SJSA1 (cell line): ENCODE measurements at regions not wholly inside any gene's neighbourhood (a gene's known extent, or its start where the extent isn't known, plus 50 kb on each side); places are given as distances from the start of the nearest gene placed in this dataset.

ENCODE experiments used
- DNase-seq, 2 experiments: peaks; one replicate each; pipeline ENCODE4 v3.0.0-alpha.2; 2015 to 2020; ENCODE audit warnings: low spot score in 2 of 2, low read depth in 1 of 2
- H3K27ac ChIP-seq: fragments of 250-450 bp; sonication (Bioruptor Pico); 2 replicates; pipeline ENCODE4 v1.5.1; 2020; ENCODE audit warnings: mild to moderate bottlenecking, moderate library complexity
- H3K27me3 ChIP-seq: fragments of 250-450 bp; sonication (Bioruptor Pico); replicated peaks from 2 replicates; pipeline ENCODE4 v1.5.1; 2020; ENCODE audit warnings: mild to moderate bottlenecking, moderate library complexity
- H3K36me3 ChIP-seq: fragments of 250-450 bp; sonication (Bioruptor Pico); 2 replicates; pipeline ENCODE4 v1.5.1; 2020; ENCODE audit warnings: mild to moderate bottlenecking
- H3K4me1 ChIP-seq: fragments of 250-450 bp; sonication (Bioruptor Pico); replicated peaks from 2 replicates; pipeline ENCODE4 v1.6.1; 2021; ENCODE audit warnings: mild to moderate bottlenecking
- H3K4me3 ChIP-seq: fragments of 250-450 bp; sonication (Bioruptor Pico); 2 replicates; pipeline ENCODE4 v1.5.1; 2020; ENCODE audit warnings: mild to moderate bottlenecking
- H3K9me3 ChIP-seq: fragments of 250-450 bp; sonication (Bioruptor Pico); replicated peaks from 2 replicates; pipeline ENCODE4 v1.5.1; 2020; ENCODE audit warnings: mild to moderate bottlenecking

GRCh38 chr2:239892441-239893235 lies 132.5 kb downstream of the NDUFA10 start:
- Histone ChIP-seq H3K9me3 (no peaks in the 10 kb centered on the region; the same call in 1 of the 2 replicates), H3K4me3 (no peak overlapping the region), H3K27me3 (peaks cover 8% of the 10 kb centered on the region), H3K36me3 (no peaks in the 10 kb centered on the region), H3K4me1 (no peaks in the 10 kb centered on the region), H3K27ac (no peak overlapping the region)
- peak in 1 of 2 experiments; percentile 27 for DNase-seq

- DNase-seq, result no peak
- H3K9me3 ChIP-seq, result no peaks in the 10 kb centered on the region; the same call in 1 of the 2 replicates
- no peak overlapping the region for H3K27ac ChIP-seq
- no peaks in the 10 kb centered on the region for H3K36me3 ChIP-seq
- peaks cover 6% of the 10 kb centered on the region for H3K27me3 ChIP-seq
- H3K4me3 ChIP-seq, result no peak overlapping the region
- H3K4me1 ChIP-seq, result no peaks in the 10 kb centered on the region
Measured at GRCh38 chr2:239891698-239892097, 133.4 kb downstream of the NDUFA10 start.

- H3K4me3 ChIP-seq, result no peak overlapping the region
Measured at GRCh38 chr2:239890206-239890746, 134.9 kb downstream of the NDUFA10 start.

GRCh38 chr2:239889641-239890121 lies 135.5 kb downstream of the NDUFA10 start:
- no peaks in the 10 kb centered on the region for H3K36me3 ChIP-seq
- H3K27ac ChIP-seq, result no peak overlapping the region
- H3K4me3 ChIP-seq, result no peak overlapping the region
- no peaks in the 10 kb centered on the region; the same call in 1 of the 2 replicates for H3K9me3 ChIP-seq
- DNase-seq, result peak in 1 of 2 experiments; percentile 31
- H3K27me3 ChIP-seq, result no peaks in the 10 kb centered on the region
- no peaks in the 10 kb centered on the region for H3K4me1 ChIP-seq

More at GRCh38 chr2:239890206-239890746, 134.9 kb downstream of the NDUFA10 start:
- H3K9me3 ChIP-seq, result no peaks in the 10 kb centered on the region; the same call in 1 of the 2 replicates
- H3K4me1 ChIP-seq, result no peaks in the 10 kb centered on the region
- no peaks in the 10 kb centered on the region for H3K36me3 ChIP-seq
- no peak overlapping the region for H3K27ac ChIP-seq
- DNase-seq, result peak in 1 of 2 experiments; percentile 13
- H3K27me3 ChIP-seq, result no peaks in the 10 kb centered on the region

- Histone ChIP-seq H3K27ac (no peak overlapping the region), H3K9me3 (peaks cover 4% of the 10 kb centered on the region; the same call in 1 of the 2 replicates), H3K4me3 (no peak overlapping the region), H3K27me3 (no peaks in the 10 kb centered on the region), H3K36me3 (no peaks in the 10 kb centered on the region), H3K4me1 (no peaks in the 10 kb centered on the region)
- DNase-seq, result peak in 1 of 2 experiments; percentile 1
Measured at GRCh38 chr2:239887604-239888003, 137.5 kb downstream of the NDUFA10 start.

GRCh38 chr2:239886781-239887180 lies 138.4 kb downstream of the NDUFA10 start:
- DNase-seq, result no peak
- Histone ChIP-seq H3K4me3 (no peak overlapping the region), H3K27ac (no peak overlapping the region), H3K9me3 (0 out of 2 replicates have a peak, but pooled peaks cover 4% of the 10 kb centered on the region), H3K36me3 (no peaks in the 10 kb centered on the region), H3K27me3 (no peaks in the 10 kb centered on the region), H3K4me1 (no peaks in the 10 kb centered on the region)

GRCh38 chr2:239884875-239885274 lies 140.3 kb downstream of the NDUFA10 start:
- no peak overlapping the region for H3K4me3 ChIP-seq
- no peak overlapping the region for H3K27ac ChIP-seq
- DNase-seq, result no peak
- no peaks in the 10 kb centered on the region for H3K36me3 ChIP-seq
- H3K4me1 ChIP-seq, result no peaks in the 10 kb centered on the region
- no peaks in the 10 kb centered on the region for H3K27me3 ChIP-seq
- 0 out of 2 replicates have a peak, but pooled peaks cover 4% of the 10 kb centered on the region for H3K9me3 ChIP-seq

- Histone ChIP-seq H3K9me3 (0 out of 2 replicates have a peak, but pooled peaks cover 4% of the 10 kb centered on the region), H3K27ac (no peak overlapping the region), H3K4me3 (no peak overlapping the region), H3K27me3 (no peaks in the 10 kb centered on the region), H3K36me3 (no peaks in the 10 kb centered on the region), H3K4me1 (no peaks in the 10 kb centered on the region)
- peak in 1 of 2 experiments; percentile 19 for DNase-seq
Measured at GRCh38 chr2:239884051-239884405, 141.1 kb downstream of the NDUFA10 start.

GRCh38 chr2:239883326-239884050 lies 141.7 kb downstream of the NDUFA10 start:
- H3K4me1 ChIP-seq, result no peaks in the 10 kb centered on the region
- H3K4me3 ChIP-seq, result no peak overlapping the region
- 0 out of 2 replicates have a peak, but pooled peaks cover 4% of the 10 kb centered on the region for H3K9me3 ChIP-seq
- H3K27ac ChIP-seq, result no peak overlapping the region
- peak in 1 of 2 experiments; percentile 35 for DNase-seq
- H3K36me3 ChIP-seq, result no peaks in the 10 kb centered on the region
- H3K27me3 ChIP-seq, result no peaks in the 10 kb centered on the region

GRCh38 chr2:239882781-239883180 lies 142.4 kb downstream of the NDUFA10 start:
- 0 out of 2 replicates have a peak, but pooled peaks cover 4% of the 10 kb centered on the region for H3K9me3 ChIP-seq
- peak in 1 of 2 experiments; percentile 42 for DNase-seq

GRCh38 chr2:239882331-239882732 lies 142.8 kb downstream of the NDUFA10 start:
- Histone ChIP-seq H3K4me3 (no peak overlapping the region), H3K27me3 (no peaks in the 10 kb centered on the region), H3K36me3 (no peaks in the 10 kb centered on the region), H3K9me3 (0 out of 2 replicates have a peak, but pooled peaks cover 4% of the 10 kb centered on the region), H3K27ac (no peak overlapping the region), H3K4me1 (no peaks in the 10 kb centered on the region)
- DNase-seq, result peak; percentile 8 to 41

More at GRCh38 chr2:239882781-239883180, 142.4 kb downstream of the NDUFA10 start:
- no peaks in the 10 kb centered on the region for H3K36me3 ChIP-seq
- H3K4me3 ChIP-seq, result no peak overlapping the region
- no peaks in the 10 kb centered on the region for H3K4me1 ChIP-seq
- no peak overlapping the region for H3K27ac ChIP-seq
- H3K27me3 ChIP-seq, result no peaks in the 10 kb centered on the region

GRCh38 chr2:239881561-239882320 lies 143.4 kb downstream of the NDUFA10 start:
- Histone ChIP-seq H3K27ac (no peak overlapping the region), H3K4me3 (no peak overlapping the region), H3K4me1 (no peaks in the 10 kb centered on the region), H3K27me3 (no peaks in the 10 kb centered on the region), H3K36me3 (no peaks in the 10 kb centered on the region), H3K9me3 (0 out of 2 replicates have a peak, but pooled peaks cover 4% of the 10 kb centered on the region)
- peak; percentile 11 to 28 for DNase-seq

- Histone ChIP-seq H3K4me1 (no peaks in the 10 kb centered on the region), H3K27ac (no peak overlapping the region), H3K36me3 (no peaks in the 10 kb centered on the region), H3K27me3 (no peaks in the 10 kb centered on the region), H3K4me3 (no peak overlapping the region), H3K9me3 (0 out of 2 replicates have a peak, but pooled peaks cover 4% of the 10 kb centered on the region)
- DNase-seq, result peak in 1 of 2 experiments; percentile 21
Measured at GRCh38 chr2:239881031-239881471, 144.1 kb downstream of the NDUFA10 start.
